HCT116 (cell line): ENCODE measurements at regions not wholly inside any gene's neighbourhood (a gene's known extent, or its start where the extent isn't known, plus 50 kb on each side); places are given as distances from the start of the nearest gene placed in this dataset.
"Not testable (repeated sequence)": the region's sequence is repeated elsewhere in the genome, so short reads cannot be mapped to it uniquely, and the experiment has no call there.

Experiments
- ATAC-seq: fragments of 200-7000 bp; cut with Tn5 transposase; 2 replicates; pipeline ENCODE4 v1.9.1; 2020; ENCODE audit warnings: mild to moderate bottlenecking, moderate library complexity
- BruUV-seq: library from RNA; stranded (reverse); fragments of 400-500 nt; replicated peaks from 2 replicates; lab custom pipeline; 2021; lab: Mats Ljungman, UMichigan
- CTCF ChIA-PET: fragments of 300-600 bp; sonication (Branson Sonifier 250); formaldehyde crosslinking; loops from one replicate; lab custom pipeline; 2021; ENCODE audit warnings: antibody characterized with exemption; lab: Charles Lee
- POLR2A ChIA-PET: fragments of 300-600, 350-600 bp; sonication (Branson Sonifier 250); formaldehyde crosslinking; loops from one replicate; lab custom pipeline; 2021; ENCODE audit warnings: antibody characterized with exemption; lab: Charles Lee
- RAD21 ChIA-PET, 2 experiments: fragments of 300-600 bp; sonication (Branson Sonifier 250); formaldehyde crosslinking; loops; one replicate each; lab custom pipeline; 2023; ENCODE audit warnings: low total read pairs in 2 of 2; ENCODE audit not compliant: uncharacterized antibody in 2 of 2, unreplicated experiment in 2 of 2, low non-redundant PET in 1 of 2; lab: Charles Lee
- DNase-seq: peaks from one replicate; pipeline ENCODE4 v3.0.0-alpha.2; 2010; ENCODE audit warnings: low read depth, low spot score
- H2AFZ ChIP-seq: fragments of 200-600 bp; shearing (Covaris generic), sonication (generic); 2 replicates; pipeline ENCODE4 v1.6.1; 2017; ENCODE audit warnings: low read depth, mixed run types, mixed read lengths, antibody characterized with exemption, low read length; ENCODE audit not compliant: poor library complexity, severe bottlenecking
- H3K27ac ChIP-seq: 2 replicates; pipeline ENCODE4 v1.5.1; 2012; ENCODE audit warnings: low read depth, low read length
- H3K27me3 ChIP-seq: fragments of 200-600 bp; sonication (generic); 2 replicates; pipeline ENCODE4 v1.6.1; 2016; ENCODE audit warnings: mixed run types, low read length, mixed read lengths; ENCODE audit not compliant: insufficient read depth
- H3K36me3 ChIP-seq, 2 experiments: fragments of 200-500 bp in 1 of 2; fragments of 200-600 bp in 1 of 2; sonication (Bioruptor generic) in 1 of 2; sonication (generic) in 1 of 2; 2 replicates each; pipeline versions ENCODE4 v1.5.1 to v1.6.1; 2014 to 2016; ENCODE audit warnings: low read length in 2 of 2, inconsistent platforms in 1 of 2, mixed read lengths in 1 of 2, mixed run types in 1 of 2; ENCODE audit not compliant: insufficient read depth in 2 of 2, control insufficient read depth in 1 of 2
- H3K4me1 ChIP-seq, 2 experiments: fragments of 200-600 bp in 1 of 2; sonication (generic) in 1 of 2; 2 replicates each; pipeline versions ENCODE4 v1.5.1 to v1.6.1; 2012 to 2017; ENCODE audit warnings: low read length in 2 of 2, inconsistent platforms in 1 of 2, mild to moderate bottlenecking in 1 of 2, mixed read lengths in 1 of 2, mixed run types in 1 of 2, moderate library complexity in 1 of 2; ENCODE audit not compliant: insufficient read depth in 2 of 2, control insufficient read depth in 1 of 2
- H3K4me2 ChIP-seq: fragments of 200-600 bp; sonication (generic); 2 replicates; pipeline ENCODE4 v1.6.1; 2017; ENCODE audit warnings: mixed run types, low read length, mixed read lengths
- H3K4me3 ChIP-seq, 2 experiments: fragments of 200-600 bp in 1 of 2; sonication (generic) in 1 of 2; replicated peaks in 1 of 2; 2 replicates each; pipeline ENCODE4 v1.5.1; 2011 to 2016; ENCODE audit warnings: low read length in 2 of 2, control low read depth in 1 of 2, low read depth in 1 of 2, mild to moderate bottlenecking in 1 of 2, mixed read lengths in 1 of 2, mixed run types in 1 of 2
- H3K79me2 ChIP-seq: fragments of 200-600 bp; sonication (generic); 2 replicates; pipeline ENCODE4 v1.6.1; 2017; ENCODE audit warnings: mild to moderate bottlenecking, mixed run types, low read length, moderate library complexity, mixed read lengths; ENCODE audit not compliant: insufficient read depth
- H3K9ac ChIP-seq: fragments of 200-600 bp; sonication (generic); 2 replicates; pipeline ENCODE4 v1.6.1; 2016; ENCODE audit warnings: low read length, mixed read lengths
- H3K9me2 ChIP-seq: fragments of 200-600 bp; sonication (generic), shearing (Covaris generic); 2 replicates; pipeline ENCODE4 v1.6.1; 2017; ENCODE audit warnings: mixed run types, mild to moderate bottlenecking, moderate library complexity; ENCODE audit not compliant: insufficient read depth
- H3K9me3 ChIP-seq, 2 experiments: fragments of 200-500 bp in 1 of 2; fragments of 200-600 bp in 1 of 2; sonication (Bioruptor generic) in 1 of 2; sonication (generic) in 1 of 2; 2 replicates each; pipeline ENCODE4 v1.6.1; 2014 to 2017; ENCODE audit warnings: low read length in 2 of 2, mixed read lengths in 2 of 2, inconsistent platforms in 1 of 2, low read depth in 1 of 2, mild to moderate bottlenecking in 1 of 2, mixed run types in 1 of 2, moderate library complexity in 1 of 2; ENCODE audit not compliant: control insufficient read depth in 1 of 2, insufficient read depth in 1 of 2
- H4K20me1 ChIP-seq: fragments of 200-600 bp; sonication (generic), shearing (Covaris generic); 2 replicates; pipeline ENCODE4 v1.6.1; 2017; ENCODE audit warnings: mixed run types, mild to moderate bottlenecking, moderate library complexity; ENCODE audit not compliant: insufficient read depth
- CBX3 ChIP-seq: IDR thresholded peaks from 2 replicates; pipeline ENCODE4 v1.6.1; 2012; ENCODE audit warnings: low read depth
- CEBPB ChIP-seq: IDR thresholded peaks from 2 replicates; pipeline ENCODE4 v1.6.1; 2012; ENCODE audit warnings: low read depth
- EGR1 ChIP-seq: IDR thresholded peaks from 2 replicates; pipeline ENCODE4 v1.6.1; 2012; ENCODE audit warnings: low read depth
- FOSL1 ChIP-seq: IDR thresholded peaks from 2 replicates; pipeline ENCODE4 v1.6.1; 2012; ENCODE audit warnings: low read depth
- JUND ChIP-seq: IDR thresholded peaks from 2 replicates; pipeline ENCODE4 v1.6.1; 2012
- SIN3A ChIP-seq: IDR thresholded peaks from 2 replicates; pipeline ENCODE4 v1.6.1; 2012; ENCODE audit warnings: low read depth
- SRF ChIP-seq: IDR thresholded peaks from 2 replicates; pipeline ENCODE4 v1.6.1; 2012; ENCODE audit warnings: low read depth
- ZFX ChIP-seq: fragments of 450-650 bp; IDR thresholded peaks from 2 replicates; pipeline ENCODE4 v1.6.1; 2017
- ZNF274 ChIP-seq: fragments of 200-500 bp; sonication (Bioruptor generic); IDR thresholded peaks from 2 replicates; pipeline ENCODE4 v1.6.1; 2014; ENCODE audit warnings: mild to moderate bottlenecking, low read depth, low read length, inconsistent platforms
- intact Hi-C: fragments of 100-400 bp; cut with micrococcal nuclease; formaldehyde crosslinking; loops from 2 replicates; pipeline ENCODE4 v1.10.0; 2022
- TF ChIP-seq, protein P1 (sequence below): IDR thresholded peaks from 2 replicates; pipeline ENCODE4 v1.6.1; 2012; ENCODE audit warnings: low read depth

DNA sequence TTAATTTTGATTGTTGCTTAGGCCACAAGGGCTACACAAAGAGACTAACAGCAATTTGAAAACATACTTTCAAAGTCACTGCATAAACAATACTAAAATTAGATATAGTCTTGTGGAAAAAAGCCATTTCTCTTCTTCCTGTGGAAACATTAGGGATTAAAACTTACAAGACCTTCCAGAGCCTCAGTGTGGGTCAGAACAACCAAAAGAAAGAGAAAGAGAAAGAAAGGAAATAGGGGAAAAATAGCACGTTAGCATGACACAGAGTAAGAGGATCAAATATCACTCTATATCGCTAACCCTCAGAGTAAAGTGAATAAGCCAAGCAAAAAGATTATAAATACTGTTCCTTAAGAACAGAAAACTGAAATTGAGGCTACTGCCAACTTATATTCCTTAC is 127.8 kb upstream of the DIAPH2 start (continued):
- no peak for TF ChIP-seq FOSL1
- TF ChIP-seq EGR1: no peak
- TF ChIP-seq ZNF274: no peak
- no peak for TF ChIP-seq CBX3

DNA sequence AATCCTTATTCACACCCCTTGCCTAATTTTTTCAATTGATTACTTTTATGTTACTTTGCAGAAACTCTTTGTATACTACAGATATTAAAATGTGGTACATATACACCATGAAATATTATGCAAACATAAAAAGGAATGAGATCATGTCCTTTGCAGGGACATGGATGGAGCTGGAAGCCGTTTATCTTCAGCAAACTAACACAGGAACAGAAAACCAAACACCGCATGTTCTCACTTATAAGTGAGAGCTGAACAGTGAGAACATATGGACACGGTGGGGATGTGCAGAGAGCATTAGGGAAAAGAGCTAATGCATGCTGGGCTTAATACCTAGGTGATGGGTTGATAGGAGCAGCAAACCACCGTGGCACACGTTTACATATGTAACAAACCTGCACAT is 123.5 kb upstream of the DIAPH2 start:
- H3K9ac ChIP-seq, POLR2A ChIA-PET, intact Hi-C loops, H3K79me2 ChIP-seq, H4K20me1 ChIP-seq, DNase-seq, ATAC-seq, BruUV-seq, RAD21 ChIA-PET, H2AFZ ChIP-seq, H3K27ac ChIP-seq, H3K9me2 ChIP-seq, CTCF ChIA-PET, H3K4me1 ChIP-seq, H3K4me2 ChIP-seq, H3K4me3 ChIP-seq, H3K9me3 ChIP-seq, H3K36me3 ChIP-seq, H3K27me3 ChIP-seq: not testable (repeated sequence)

DNA sequence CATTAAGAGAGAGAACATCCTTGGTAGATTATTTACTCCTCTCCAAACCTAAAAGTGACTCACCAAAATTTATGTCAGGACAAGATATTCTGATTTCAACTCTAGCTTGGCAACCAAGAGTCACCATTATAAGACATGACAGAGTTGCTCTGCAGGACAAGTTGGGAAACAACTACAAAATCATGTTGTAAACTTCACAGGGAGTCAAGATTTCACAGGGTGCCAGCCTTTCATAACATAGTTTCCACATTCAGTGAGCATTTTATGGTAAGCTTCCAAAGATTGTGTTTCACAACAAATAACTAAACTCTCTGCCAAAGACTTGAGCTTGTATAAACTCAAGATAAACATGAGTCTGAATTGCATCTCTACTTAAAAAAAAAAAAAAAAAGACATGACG is 121.0 kb upstream of the DIAPH2 start:
- ChIA-PET RAD21 (no interaction called here), CTCF (no interaction called here), POLR2A (no interaction called here)
- Histone ChIP-seq H3K27me3 (no peaks in the 10 kb centered on the region), H3K4me1 (no peaks in the 10 kb centered on the region), H3K36me3 (no peaks in the 10 kb centered on the region), H3K4me3 (no peak overlapping the region), H3K4me2 (no peak overlapping the region), H3K9me2 (no peaks in the 10 kb centered on the region), H3K79me2 (no peaks in the 10 kb centered on the region), H2AFZ (no peak overlapping the region), H3K27ac (no peak overlapping the region), H4K20me1 (no peaks in the 10 kb centered on the region), H3K9me3 (no peaks in the 10 kb centered on the region), H3K9ac (no peak overlapping the region)
- BruUV-seq: no TSS peak
- TF ChIP-seq SRF: no peak
- TF ChIP-seq, protein P1, sequence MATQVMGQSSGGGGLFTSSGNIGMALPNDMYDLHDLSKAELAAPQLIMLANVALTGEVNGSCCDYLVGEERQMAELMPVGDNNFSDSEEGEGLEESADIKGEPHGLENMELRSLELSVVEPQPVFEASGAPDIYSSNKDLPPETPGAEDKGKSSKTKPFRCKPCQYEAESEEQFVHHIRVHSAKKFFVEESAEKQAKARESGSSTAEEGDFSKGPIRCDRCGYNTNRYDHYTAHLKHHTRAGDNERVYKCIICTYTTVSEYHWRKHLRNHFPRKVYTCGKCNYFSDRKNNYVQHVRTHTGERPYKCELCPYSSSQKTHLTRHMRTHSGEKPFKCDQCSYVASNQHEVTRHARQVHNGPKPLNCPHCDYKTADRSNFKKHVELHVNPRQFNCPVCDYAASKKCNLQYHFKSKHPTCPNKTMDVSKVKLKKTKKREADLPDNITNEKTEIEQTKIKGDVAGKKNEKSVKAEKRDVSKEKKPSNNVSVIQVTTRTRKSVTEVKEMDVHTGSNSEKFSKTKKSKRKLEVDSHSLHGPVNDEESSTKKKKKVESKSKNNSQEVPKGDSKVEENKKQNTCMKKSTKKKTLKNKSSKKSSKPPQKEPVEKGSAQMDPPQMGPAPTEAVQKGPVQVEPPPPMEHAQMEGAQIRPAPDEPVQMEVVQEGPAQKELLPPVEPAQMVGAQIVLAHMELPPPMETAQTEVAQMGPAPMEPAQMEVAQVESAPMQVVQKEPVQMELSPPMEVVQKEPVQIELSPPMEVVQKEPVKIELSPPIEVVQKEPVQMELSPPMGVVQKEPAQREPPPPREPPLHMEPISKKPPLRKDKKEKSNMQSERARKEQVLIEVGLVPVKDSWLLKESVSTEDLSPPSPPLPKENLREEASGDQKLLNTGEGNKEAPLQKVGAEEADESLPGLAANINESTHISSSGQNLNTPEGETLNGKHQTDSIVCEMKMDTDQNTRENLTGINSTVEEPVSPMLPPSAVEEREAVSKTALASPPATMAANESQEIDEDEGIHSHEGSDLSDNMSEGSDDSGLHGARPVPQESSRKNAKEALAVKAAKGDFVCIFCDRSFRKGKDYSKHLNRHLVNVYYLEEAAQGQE: no peak
- TF ChIP-seq SIN3A: no peak
- no peak for TF ChIP-seq ZFX
- TF ChIP-seq CBX3: no peak
- no peak for TF ChIP-seq ZNF274
- no peak for TF ChIP-seq JUND
- TF ChIP-seq CEBPB: no peak
- ATAC-seq (no peak), DNase-seq (no peak)
- intact Hi-C loops: no loop called here
